SU-DHL-6 (cell line): ENCODE measurements at regions not wholly inside any gene's neighbourhood (a gene's known extent, or its start where the extent isn't known, plus 50 kb on each side); places are given as distances from the start of the nearest gene placed in this dataset.

Experiments used
- CTCF ChIP-seq: fragments of 200-600 bp; sonication (generic); IDR thresholded peaks from one replicate; pipeline ENCODE4 v1.5.1; 2017; ENCODE audit warnings: antibody characterized with exemption, mild to moderate bottlenecking, low read length, moderate library complexity; ENCODE audit not compliant: insufficient read depth, poor library complexity, severe bottlenecking
- EZH2phosphoT487 ChIP-seq: fragments of 200-600 bp; sonication (generic), shearing (Covaris generic); conservative IDR thresholded peaks from 2 replicates; pipeline ENCODE4 v1.6.1; 2018; ENCODE audit warnings: mild to moderate bottlenecking, antibody characterized with exemption, low read length, moderate library complexity, mixed read lengths

GRCh38 chr6:40312213-40313015 lies 274.8 kb downstream of the LRFN2 start:
- TF ChIP-seq CTCF: no peak
- TF ChIP-seq EZH2phosphoT487: no peak
